Skin of body (tissue), 1 donor: ENCODE measurements at regions not wholly inside any gene's neighbourhood (a gene's known extent, or its start where the extent isn't known, plus 50 kb on each side); places are given as distances from the start of the nearest gene placed in this dataset.

Experiments used
- DNase-seq: peaks from one replicate; lab custom pipeline; 2025; lab: John Stamatoyannopoulos, UW

GRCh38 chr6:147811913-147812629 lies 303.6 kb downstream of the SAMD5 start:
- no peak for DNase-seq

DNA sequence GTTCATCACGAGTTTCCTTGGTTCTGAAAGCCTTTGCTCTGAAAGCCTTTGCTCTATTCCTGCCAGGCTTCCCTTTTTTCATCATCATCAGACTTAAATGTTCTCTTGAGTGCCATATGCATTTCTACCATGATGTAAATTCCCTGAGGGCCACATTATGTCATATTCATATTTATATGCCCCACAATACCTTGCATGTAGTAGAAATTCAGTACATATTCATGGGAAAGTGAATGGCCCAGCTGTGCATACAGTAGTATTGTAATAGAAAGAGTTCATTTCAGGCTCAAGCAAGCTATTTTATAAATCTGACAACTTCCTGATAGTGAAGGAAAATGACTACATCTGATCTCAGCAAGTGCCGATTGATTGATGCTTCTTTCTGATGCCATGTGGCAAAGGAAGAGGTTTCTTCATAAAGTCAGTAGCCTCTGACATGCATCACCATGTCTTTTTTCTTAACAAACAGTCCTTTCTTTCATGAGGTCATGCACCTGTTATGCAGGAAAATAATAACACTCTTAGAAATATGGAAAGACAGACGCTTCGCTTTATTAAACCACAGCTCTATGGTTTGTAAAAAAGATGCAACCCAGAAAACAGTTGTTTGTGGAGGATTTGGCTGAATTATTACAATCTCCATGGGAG lies 308.7 kb downstream of the SAMD5 start:
- DNase-seq, result no peak

DNA sequence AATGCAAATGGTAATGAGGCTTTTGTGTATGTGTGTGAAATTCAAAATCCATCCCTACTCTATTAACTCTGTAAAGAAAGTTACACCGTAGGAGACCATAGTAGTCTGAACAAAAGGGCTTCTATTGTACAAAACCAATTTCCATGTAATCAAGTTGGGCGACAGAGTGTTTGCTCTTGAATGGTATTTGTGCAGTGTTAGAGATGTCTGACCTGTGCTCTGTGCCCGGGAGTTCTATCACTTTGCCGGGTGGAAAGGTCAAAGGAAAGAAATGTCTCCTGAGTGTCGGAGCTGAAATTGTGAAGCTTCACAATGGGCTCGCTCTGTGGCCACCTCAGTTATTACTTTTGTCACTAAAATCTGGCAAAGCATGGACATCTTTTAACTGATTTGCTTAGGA lies 312.0 kb downstream of the SAMD5 start:
- no peak for DNase-seq

DNA sequence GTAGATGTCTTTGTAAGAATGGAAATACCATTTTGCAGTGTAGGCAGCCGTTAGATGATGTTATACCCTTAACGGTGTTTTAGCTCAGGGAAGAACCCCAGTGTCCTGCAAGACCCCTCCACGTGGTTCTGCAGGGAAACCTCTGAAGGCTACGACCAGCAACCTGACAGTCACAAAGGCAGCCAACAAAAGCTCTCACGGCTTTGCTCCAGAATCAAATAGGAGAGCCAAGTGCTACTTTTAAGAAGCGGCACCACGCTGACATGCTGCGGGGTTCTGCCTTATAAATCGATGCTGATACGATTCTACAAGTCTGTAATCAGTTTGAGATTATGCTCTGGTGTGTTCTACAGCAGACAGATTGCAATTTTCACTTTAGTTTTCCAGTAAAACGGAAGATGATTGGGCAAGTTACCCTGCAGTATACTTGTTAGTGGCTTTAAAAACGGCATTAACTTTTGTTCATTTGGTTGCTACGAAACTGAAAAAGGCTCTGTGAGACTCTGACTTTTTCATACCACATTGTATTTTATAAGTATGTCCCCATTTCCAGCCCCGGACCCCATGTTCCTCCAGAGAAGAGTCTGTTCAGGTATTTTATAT lies 312.9 kb downstream of the SAMD5 start:
- no peak for DNase-seq

- no peak for DNase-seq
These were observed 315.4 kb downstream of the SAMD5 start for GRCh38 chr6:147823936-147824335.

GRCh38 chr6:147825848-147826247 lies 317.4 kb downstream of the SAMD5 start:
- DNase-seq, result no peak

- DNase-seq, result no peak
These were observed 318.2 kb downstream of the SAMD5 start for GRCh38 chr6:147826698-147827097.

GRCh38 chr6:147829418-147829817 lies 320.9 kb downstream of the SAMD5 start:
- DNase-seq, result no peak

DNA sequence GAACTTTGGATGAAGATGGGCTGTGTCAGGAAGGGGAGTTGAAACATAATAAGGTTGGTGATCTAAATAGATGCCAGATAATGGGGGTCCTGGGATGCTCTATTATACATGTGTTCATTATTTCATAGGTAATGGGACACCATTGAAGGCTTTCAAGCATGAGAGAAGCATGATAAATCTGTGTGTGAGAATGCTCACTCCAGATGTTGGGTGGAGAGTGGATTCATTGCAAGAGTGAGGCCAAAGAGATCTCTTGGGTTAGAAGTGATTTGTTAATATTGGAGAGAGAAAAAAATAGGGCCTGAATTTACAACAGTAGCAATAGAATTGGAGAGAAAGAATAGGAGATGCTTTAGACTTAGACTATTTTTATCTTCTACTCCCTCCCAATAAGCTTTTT lies 321.3 kb downstream of the SAMD5 start:
- DNase-seq, result no peak

GRCh38 chr6:147831356-147831755 lies 322.9 kb downstream of the SAMD5 start:
- DNase-seq, result no peak

- DNase-seq, result no peak
These were observed 325.1 kb downstream of the SAMD5 start for GRCh38 chr6:147833607-147834006.

GRCh38 chr6:147834084-147834776 lies 325.7 kb downstream of the SAMD5 start:
- DNase-seq, result no peak

DNA sequence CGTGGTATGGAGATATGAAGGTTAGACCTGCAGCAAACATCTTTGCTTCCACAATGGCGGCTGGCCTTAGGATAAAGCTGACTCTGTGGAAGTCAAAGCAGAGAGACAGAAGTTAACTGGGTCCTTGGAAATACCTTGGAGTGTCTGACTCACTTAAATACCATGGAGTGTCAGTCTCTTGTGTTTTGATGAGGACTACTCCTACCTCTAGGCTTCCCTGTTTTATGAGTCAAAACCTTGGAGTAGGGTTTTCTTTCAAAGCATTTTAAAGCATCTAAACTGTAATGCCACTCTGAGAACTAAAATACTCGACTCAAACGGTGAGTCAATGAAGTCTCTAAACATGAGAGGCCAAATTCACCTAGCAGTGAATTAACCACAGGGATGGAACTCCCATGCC lies 329.1 kb downstream of the SAMD5 start:
- no peak for DNase-seq

DNA sequence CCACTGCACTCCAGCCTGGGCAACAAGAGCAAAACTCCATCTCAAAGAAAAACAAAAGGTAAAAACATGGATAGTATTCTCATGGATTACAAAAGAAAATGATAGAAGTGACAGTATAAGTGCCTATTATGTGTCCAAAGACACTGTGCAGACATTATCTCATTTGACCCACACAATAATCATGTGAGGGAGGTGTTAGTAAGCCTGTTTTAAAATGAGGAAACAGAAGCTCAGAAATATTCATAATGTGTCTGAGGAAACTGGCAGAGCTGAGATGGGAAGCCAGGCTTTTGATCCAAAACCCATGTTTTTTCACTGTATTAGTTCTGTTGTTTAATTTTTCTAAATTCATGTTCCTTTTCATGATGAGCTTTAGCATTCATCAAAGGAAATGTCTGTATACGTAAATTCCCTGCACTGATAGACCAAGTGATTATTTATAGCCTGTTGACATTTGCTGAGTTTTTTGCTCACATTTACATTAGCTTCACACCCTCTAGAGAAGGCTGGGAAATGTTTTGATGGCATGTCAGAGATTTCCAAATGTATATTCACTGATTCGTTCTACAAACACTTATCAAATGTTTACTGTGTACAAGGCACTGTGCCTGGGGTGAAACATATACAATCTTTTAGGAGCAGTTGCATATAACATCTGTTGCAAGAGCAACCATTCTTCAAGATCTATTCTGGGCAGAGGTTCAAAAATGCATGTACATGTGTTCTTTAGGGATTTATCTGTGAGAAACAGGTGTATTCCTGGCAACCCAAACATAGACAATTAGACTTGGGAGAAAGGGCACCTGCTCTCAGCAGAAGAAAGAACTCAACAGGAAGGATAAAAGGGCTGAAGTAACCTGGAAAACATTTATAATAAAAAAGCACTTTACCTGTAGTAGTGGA lies 331.5 kb downstream of the SAMD5 start:
- no peak for DNase-seq

DNA sequence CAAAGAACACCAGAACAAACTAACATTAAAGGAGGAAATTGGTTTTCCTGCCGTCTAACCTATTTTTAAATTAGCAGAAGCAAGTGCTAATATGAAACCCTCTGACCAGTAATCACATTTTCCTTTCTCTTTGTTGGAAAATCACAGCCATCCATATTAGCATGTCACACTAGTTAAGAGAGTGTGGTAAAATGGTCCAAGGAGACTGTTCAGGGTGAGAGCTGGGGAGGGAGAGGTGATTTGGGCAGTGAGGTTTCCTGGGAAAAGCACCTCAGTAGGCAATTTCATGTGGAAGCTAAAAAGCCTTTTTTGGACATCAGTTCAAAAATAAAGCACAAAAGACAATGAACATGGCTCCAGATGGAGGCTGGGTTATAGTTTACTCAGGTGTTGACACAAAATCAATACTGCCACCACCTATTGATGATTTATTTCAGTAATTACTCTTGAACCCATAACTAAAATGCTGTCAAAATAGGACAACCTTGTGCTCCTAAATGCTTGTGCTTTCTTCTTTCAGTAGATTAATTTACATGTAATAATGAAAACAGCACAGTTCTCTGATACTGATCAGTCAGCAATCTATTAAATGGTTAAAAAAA lies 333.2 kb downstream of the SAMD5 start:
- DNase-seq, result no peak

DNA sequence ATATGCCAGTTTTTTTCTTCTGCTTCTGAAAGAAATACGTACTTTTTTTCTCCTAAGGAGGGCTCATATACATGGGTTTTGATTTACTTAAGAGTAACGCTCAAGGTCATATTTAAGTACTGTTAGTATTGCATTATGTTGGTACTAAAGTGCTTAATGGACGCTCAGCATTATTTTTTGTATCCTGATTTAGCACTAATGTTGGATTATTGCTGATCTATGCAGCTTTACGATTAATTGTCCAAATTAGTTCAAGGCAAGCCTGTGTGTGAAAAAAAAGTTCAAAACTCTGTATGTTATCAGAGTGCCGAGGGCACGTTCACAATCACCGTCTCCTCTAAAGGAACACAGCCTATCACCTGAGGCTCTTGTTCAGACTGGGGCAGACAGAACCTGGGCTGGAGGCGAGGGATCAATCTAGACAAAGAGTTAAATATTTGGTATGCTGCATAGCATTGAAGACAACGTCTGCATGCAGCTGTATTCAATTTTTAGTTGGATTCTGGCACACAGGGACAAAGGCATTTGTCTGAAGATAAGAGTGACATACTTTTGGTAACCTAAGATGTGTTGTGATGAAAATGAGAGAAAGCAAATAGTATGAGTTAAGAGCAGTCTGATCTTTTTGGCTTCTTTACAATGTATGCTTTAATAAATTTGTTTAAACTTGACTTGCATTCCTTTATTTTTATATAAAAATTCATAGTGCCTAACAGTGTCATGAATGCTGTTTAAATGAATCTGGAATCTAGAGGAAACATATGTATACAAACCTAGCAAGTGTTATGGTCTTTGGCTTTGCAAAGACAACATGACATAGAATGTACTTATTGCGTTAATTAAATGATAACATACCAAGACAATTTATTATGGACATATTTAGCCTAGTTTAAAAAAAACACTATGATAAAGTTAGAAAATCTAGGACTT lies 341.2 kb downstream of the SAMD5 start:
- DNase-seq, result peak; percentile 55

GRCh38 chr6:147852772-147853171 lies 344.3 kb downstream of the SAMD5 start:
- no peak for DNase-seq

- no peak for DNase-seq
These were observed 345.1 kb downstream of the SAMD5 start for GRCh38 chr6:147853574-147853973.

- DNase-seq, result no peak
These were observed 347.5 kb downstream of the SAMD5 start for GRCh38 chr6:147855803-147856482.
